K562 (cell line): ENCODE measurements at regions not wholly inside any gene's neighbourhood (a gene's known extent, or its start where the extent isn't known, plus 50 kb on each side); places are given as distances from the start of the nearest gene placed in this dataset.

Experiments
- CSDE1 ChIP-seq, 2 experiments: fragments of 450-650 bp; IDR thresholded peaks; 2 replicates each; pipeline ENCODE4 v1.6.1; 2016; ENCODE audit warnings: mild to moderate bottlenecking in 1 of 2
- DACH1 ChIP-seq: fragments of 450-650 bp; IDR thresholded peaks from 2 replicates; pipeline ENCODE4 v1.6.1; 2018; ENCODE audit not compliant: partially characterized antibody
- DDX20 ChIP-seq: fragments of 450-650 bp; IDR thresholded peaks from 2 replicates; pipeline ENCODE4 v1.6.1; 2016; ENCODE audit warnings: missing genetic modification characterization, low read depth, mild to moderate bottlenecking, missing compliant biosample characterization, moderate library complexity
- FOXM1 ChIP-seq, 2 experiments: fragments of 450-650 bp in 1 of 2; sonication (generic) in 1 of 2; formaldehyde crosslinking in 1 of 2; IDR thresholded peaks; 2 replicates each; pipeline versions ENCODE4 v1.6.1 to v1.9.0; 2017 to 2022; ENCODE audit warnings: low read depth in 2 of 2, mild to moderate bottlenecking in 2 of 2, missing genetic modification reagents in 1 of 2, moderate library complexity in 1 of 2
- MGA ChIP-seq: fragments of 450-650 bp; IDR thresholded peaks from 2 replicates; pipeline ENCODE4 v1.6.1; 2016; ENCODE audit warnings: mild to moderate bottlenecking, moderate library complexity
- MNT ChIP-seq, 2 experiments: fragments of 450-650 bp; conservative IDR thresholded peaks; 2 replicates each; pipeline ENCODE4 v1.6.1; 2017; ENCODE audit warnings: mild to moderate bottlenecking in 2 of 2, moderate library complexity in 2 of 2
- NEUROD1 ChIP-seq: fragments of 150-350 bp; IDR thresholded peaks from 2 replicates; pipeline ENCODE4 v1.6.1; 2014; ENCODE audit warnings: borderline replicate concordance, low read length, low read depth; ENCODE audit not compliant: partially characterized antibody
- TCF3 ChIP-seq: sonication (generic); formaldehyde crosslinking; IDR thresholded peaks from 2 replicates; pipeline ENCODE4 v1.4.0; 2020; ENCODE audit warnings: mild to moderate bottlenecking, missing genetic modification reagents
- TGIF2 ChIP-seq: sonication (generic); formaldehyde crosslinking; IDR thresholded peaks from 2 replicates; pipeline ENCODE4 v1.8.1; 2022; ENCODE audit warnings: mild to moderate bottlenecking, missing genetic modification reagents, moderate library complexity
- TF ChIP-seq, protein P1 (sequence below): fragments of 250-450 bp; sonication (Bioruptor Pico); IDR thresholded peaks from 2 replicates; pipeline ENCODE4 v1.4.0; 2020; ENCODE audit warnings: mild to moderate bottlenecking, moderate library complexity

DNA sequence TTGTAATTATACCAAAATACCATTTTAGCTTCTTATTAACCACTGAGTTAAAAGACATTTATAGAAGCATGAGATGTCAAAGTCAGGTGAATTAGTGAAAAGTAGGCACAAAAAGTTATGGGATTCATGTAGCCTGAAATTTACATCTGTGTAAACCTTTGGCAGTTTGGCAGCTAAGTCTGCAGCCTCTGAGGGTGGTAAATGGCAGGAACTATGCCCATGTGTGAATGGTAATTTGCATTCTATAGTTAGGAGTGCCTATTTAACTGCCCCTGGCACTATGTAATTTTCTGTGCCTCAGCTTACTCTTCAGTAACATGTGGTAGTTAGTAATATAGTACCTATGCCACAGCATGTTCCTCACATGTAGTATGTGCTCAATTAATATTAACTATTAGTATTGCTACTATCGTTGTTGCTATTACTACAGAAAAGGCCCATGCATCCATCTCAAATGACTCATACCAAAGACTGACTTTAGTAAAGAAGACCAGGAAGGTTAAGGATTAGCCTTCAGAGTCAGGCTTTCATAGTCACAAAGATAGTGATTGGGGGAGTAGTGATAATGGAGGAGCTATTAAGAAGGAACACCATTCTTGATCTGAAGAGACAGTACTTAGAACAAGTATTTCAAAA, 258.7 kb upstream of the BTG1 start (continued):
- TF ChIP-seq MGA (peak; percentile 14; the same call in 1 of the 2 replicates), TGIF2 (CRISPR knock-in tag) (no peak), TCF3 (CRISPR knock-in tag) (no peak), CSDE1 (IDR thresholded peaks at IDR 0.05) (0 out of 4 replicates have a peak, but pooled peaks of 1 of the 2 experiments have one; percentile 25), DACH1 (peak; percentile 82), DDX20 (0 out of 2 replicates have a peak, but pooled peaks have one; percentile 6), MNT (conservative IDR thresholded peaks at IDR 0.05) (no peak), FOXM1 (IDR thresholded peaks at IDR 0.05; ENCODE audit: low read depth) (no peak), FOXM1 (CRISPR knock-in tag; IDR thresholded peaks at IDR 0.05; ENCODE audit: low read depth) (no peak), NEUROD1 (no peak)
- TF ChIP-seq, protein P1, sequence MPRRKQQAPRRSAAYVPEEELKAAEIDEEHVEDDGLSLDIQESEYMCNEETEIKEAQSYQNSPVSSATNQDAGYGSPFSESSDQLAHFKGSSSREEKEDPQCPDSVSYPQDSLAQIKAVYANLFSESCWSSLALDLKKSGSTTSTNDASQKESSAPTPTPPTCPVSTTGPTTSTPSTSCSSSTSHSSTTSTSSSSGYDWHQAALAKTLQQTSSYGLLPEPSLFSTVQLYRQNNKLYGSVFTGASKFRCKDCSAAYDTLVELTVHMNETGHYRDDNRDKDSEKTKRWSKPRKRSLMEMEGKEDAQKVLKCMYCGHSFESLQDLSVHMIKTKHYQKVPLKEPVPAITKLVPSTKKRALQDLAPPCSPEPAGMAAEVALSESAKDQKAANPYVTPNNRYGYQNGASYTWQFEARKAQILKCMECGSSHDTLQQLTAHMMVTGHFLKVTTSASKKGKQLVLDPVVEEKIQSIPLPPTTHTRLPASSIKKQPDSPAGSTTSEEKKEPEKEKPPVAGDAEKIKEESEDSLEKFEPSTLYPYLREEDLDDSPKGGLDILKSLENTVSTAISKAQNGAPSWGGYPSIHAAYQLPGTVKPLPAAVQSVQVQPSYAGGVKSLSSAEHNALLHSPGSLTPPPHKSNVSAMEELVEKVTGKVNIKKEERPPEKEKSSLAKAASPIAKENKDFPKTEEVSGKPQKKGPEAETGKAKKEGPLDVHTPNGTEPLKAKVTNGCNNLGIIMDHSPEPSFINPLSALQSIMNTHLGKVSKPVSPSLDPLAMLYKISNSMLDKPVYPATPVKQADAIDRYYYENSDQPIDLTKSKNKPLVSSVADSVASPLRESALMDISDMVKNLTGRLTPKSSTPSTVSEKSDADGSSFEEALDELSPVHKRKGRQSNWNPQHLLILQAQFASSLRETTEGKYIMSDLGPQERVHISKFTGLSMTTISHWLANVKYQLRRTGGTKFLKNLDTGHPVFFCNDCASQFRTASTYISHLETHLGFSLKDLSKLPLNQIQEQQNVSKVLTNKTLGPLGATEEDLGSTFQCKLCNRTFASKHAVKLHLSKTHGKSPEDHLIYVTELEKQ: no peak
